GM18502 (cell line): ENCODE measurements at regions not wholly inside any gene's neighbourhood (a gene's known extent, or its start where the extent isn't known, plus 50 kb on each side); places are given as distances from the start of the nearest gene placed in this dataset.
"Not testable (repeated sequence)": the region's sequence is repeated elsewhere in the genome, so short reads cannot be mapped to it uniquely, and the experiment has no call there.

Experiments
- ATAC-seq: cut with Tn5 transposase; IDR thresholded peaks from one replicate; pipeline ENCODE4 v1.9.1; 2021; ENCODE audit warnings: mild to moderate bottlenecking; ENCODE audit not compliant: unreplicated experiment, poor library complexity

- ATAC-seq: no peak
These were observed 110.2 kb downstream of the FAM53A start for GRCh38 chr4:1573830-1574459.

DNA sequence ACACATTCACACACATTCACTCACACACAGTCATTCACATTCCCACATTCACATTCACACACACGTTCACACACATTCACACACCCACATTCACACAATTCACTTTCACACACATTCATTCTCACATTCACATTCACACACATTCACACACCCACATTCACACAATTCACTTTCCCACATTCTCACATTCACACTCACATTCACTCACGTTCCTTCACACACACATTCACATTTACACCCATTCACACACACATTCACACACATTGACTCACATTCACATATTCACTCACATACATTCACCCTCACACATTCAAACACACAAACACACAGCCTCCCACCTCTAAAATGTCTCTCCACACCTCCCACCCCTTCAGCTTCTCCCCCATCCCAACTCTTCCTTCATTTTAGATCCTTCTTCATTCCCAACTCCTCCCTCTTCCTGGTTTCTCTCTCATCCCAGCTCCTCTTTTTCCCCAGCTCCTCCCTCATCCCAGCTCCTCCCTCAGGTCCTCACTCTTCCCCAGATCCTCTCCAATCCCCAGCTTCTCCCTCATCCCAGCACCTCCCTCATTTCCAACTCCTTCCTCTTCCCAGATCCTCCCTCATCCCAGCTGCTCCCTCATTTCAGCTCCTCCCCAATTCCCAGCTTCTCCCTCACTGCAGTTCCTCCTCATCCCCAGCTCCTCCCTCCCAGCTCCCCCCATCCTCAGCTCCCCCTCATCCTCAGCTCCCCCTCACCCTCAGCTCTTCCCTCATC is 111.0 kb downstream of the FAM53A start:
- ATAC-seq: no peak

GRCh38 chr4:1572521-1572920 is 111.6 kb downstream of the FAM53A start:
- no peak for ATAC-seq

DNA sequence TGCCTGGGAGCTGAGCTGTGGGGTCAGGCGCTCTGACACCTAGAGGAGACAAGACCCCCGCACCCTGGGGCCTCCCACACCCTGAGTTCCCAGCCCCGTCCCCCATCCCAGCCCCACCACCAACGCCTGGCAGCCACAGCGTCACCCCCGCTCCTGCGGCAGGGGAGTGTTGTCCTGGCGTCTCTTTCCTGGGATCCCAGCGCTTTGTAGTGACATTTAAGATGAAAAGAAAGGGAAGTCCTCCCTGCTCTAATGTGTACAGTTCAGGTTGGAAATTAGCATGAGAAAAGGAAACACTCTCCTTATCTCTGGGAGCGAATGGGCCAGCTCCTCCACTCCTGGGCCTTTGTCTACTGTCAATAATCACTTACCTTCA is 112.1 kb downstream of the FAM53A start:
- ATAC-seq: no peak

- ATAC-seq: no peak
These were observed 112.7 kb downstream of the FAM53A start for GRCh38 chr4:1571165-1572009.

- no peak for ATAC-seq
These were observed 113.6 kb downstream of the FAM53A start for GRCh38 chr4:1570291-1571164.

- no peak for ATAC-seq
These were observed 114.5 kb downstream of the FAM53A start for GRCh38 chr4:1569461-1570151.

- ATAC-seq: no peak
These were observed 115.2 kb downstream of the FAM53A start for GRCh38 chr4:1568855-1569460.

DNA sequence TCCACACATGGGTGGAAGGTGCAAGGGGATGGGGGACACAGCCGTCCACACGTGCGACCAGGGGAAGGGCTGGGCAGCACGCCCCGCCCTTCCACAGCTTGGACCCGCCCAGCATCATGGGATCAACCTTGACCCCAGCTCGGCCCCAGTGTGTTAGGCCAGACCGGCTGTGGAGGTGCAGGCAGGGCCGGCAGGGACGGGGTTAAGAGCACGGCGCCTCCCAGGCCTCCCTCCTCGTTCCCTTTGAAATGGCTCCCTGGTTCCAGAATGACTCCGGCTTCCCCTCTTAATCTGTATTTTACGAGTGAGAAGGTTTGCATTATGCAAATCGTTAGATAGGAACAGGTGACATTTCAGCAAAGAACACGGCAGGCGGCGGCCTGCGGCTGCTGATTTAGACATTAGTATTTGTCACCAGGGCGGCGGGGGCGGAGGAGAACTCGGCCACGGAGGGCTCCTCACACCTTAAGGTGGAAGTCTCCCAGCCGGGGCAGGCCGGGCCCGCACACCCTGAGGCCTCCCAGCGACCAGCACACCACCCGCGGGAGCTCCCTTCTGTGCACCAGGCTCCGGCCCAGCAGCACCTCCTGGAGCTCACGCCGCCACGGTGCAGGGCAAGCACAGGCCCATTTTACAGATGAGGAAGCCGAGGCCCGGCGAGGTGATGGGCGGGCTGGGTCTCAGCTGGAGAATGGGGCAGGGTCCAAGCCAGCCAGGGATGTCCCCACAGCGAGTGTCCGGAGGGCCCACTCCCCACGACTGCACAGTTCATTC is 116.1 kb downstream of the FAM53A start:
- ATAC-seq: no peak

GRCh38 chr4:1567519-1567807 is 116.7 kb downstream of the FAM53A start:
- no peak for ATAC-seq

- no peak for ATAC-seq
These were observed 117.1 kb downstream of the FAM53A start for GRCh38 chr4:1566838-1567518.

DNA sequence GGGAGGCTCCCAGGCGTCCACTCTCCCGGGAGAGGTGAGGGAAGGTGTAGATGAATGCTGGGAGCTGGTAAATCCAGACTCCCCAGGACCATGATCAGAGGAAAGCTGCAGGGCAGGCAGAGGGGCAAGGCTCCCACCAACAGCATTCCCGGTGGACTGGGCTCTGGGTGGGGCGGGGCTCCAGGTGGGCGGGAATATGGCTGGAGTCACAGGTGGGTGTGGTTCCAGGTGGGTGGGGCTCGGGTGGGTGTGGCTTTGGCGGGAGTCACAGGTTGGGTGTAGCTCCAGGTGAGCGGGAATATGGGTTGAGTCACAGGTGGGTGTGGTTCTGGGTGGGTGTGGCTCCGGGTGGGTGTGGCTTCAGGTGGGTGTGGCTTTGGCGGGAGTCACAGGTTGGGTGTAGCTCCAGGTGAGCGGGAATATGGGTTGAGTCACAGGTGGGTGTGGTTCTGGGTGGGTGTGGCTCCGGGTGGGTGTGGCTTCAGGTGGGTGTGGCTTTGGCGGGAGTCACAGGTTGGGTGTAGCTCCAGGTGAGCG is 117.7 kb downstream of the FAM53A start:
- not testable (repeated sequence) for ATAC-seq

DNA sequence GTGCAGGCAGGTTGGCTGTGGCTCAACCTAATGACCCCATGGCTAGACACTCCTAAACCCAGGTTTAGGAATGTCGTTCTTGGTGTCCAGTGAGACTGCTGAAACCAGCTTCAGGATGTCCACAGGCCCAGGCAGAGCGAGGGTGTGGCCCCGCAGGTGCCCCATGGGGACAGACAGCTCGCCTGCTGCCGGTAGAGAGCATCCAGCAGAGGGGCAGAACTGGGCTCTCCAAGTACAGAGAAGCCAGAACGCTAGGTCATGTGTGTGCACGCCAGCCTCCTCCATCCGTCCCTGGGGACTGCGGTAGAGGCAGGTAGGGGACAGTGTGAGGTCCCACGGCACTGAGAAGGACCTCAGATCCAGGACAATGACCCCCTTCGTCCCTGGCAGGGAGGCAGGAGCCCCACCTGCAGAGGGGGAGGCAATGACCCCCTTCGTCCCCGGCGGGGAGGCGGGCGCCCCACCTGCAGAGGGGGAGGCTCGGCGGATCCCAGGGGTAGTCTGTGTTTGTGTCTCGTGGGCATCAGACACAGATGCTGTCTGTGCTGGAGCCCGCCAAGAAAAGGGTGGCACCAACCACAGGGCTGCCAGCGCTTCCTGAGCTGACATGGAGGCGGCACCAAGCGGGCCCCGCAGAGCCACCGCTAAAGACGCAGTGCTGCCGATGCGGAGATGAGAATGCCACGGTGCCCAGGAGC is 118.4 kb downstream of the FAM53A start:
- ATAC-seq: no peak

DNA sequence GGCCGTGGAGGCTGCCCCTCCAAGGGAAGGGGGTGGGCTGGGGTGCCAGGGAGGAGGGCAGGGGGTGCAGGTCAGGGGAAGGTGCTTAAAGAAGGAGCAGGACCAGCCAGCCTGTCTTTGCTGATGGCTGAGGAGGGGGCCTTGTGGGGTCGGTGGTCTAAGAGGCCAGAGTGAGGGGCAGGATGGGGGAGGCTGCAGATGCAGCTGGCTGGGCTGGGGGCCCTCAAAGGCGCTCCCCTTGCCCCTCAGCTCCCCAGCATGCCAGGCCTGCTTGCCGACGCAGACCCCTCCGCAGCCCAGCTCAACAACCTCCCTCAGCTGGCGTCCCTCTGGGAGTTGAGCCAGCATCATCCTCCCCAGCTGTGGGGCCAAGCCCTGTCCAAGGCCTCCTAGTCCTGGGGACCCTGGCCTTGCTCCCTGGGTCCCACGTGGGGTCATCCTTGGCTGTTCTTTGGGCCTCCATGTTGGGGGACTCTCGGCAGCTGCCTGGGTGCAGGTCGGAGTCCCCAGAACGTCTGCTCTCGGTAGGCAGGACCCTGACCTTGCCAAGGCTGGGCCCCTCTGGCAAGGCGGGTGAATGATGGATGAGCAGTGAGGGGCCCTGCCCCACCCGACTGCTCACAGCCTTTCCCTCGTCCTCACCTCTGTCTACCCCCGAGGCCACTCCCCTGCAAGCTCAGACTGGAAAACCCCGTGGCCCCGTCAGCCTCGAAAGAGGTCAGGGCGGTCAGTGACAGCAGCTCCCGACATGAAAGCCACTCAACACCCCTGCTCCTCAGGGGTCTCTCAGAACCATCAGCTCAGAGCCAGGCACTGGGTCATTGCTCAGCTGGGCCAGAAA is 119.4 kb downstream of the FAM53A start:
- no peak for ATAC-seq

DNA sequence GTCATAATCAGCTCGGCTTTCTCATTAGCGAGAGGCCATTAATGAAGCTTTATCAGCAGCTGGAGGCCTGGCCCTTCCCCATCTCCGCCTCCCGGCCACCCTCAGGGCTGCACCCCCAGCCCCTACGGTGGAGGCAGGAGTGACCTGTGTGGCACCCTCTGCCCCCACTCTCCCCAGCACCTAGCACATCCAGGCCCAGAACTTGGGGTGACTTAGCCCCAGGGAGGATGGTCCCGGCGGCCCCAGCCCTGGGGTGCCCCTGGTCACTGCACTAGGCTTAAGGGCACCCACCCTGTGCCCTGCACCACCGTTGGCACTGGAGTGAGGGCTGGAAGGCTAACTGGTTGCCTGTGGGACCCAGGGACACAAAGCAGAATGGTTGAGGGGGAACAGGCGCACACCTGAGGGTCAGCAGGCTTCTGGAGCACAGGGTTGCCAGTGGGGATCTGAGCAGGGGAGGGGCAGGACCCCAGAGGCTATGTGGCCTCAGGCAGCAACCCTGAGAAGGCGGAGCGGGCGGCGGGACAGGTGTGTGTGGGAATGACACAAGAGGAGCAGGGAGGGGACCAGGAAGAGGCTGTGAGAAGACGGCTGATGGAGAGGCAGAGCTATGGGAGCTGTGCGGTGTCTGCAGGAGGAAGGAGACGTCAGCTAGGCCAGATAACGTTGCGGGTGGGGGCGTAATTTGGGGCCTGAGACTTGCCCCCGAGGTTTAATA is 120.2 kb downstream of the FAM53A start:
- no peak for ATAC-seq

- no peak for ATAC-seq
These were observed 120.9 kb downstream of the FAM53A start for GRCh38 chr4:1563241-1563640.
